B cell (primary cell): ENCODE measurements at regions not wholly inside any gene's neighbourhood (a gene's known extent, or its start where the extent isn't known, plus 50 kb on each side); places are given as distances from the start of the nearest gene placed in this dataset.

Experiments used
- ATAC-seq: fragments of 200-7000 bp; cut with Tn5 transposase; one replicate; pipeline ENCODE4 v1.10.0; 2021; ENCODE audit warnings: low read depth, mild to moderate bottlenecking, moderate number of reproducible peaks, moderate library complexity
- CTCF ChIA-PET: fragments of 350-600 bp; sonication (Branson Sonifier 250); formaldehyde crosslinking; loops from one replicate; lab custom pipeline; 2021; ENCODE audit warnings: antibody characterized with exemption, inconsistent platforms; lab: Charles Lee
- POLR2A ChIA-PET: fragments of 350-600 bp; sonication (Branson Sonifier 250); formaldehyde crosslinking; loops from one replicate; lab custom pipeline; 2021; ENCODE audit warnings: antibody characterized with exemption; lab: Charles Lee
- DNase-seq: peaks from one replicate; pipeline ENCODE4 v3.0.0; 2013
- H2AFZ ChIP-seq: 2 replicates; pipeline ENCODE4 v1.6.1; 2012; ENCODE audit warnings: mild to moderate bottlenecking, low read depth, low read length; ENCODE audit not compliant: insufficient read depth, poor library complexity, severe bottlenecking
- H3K27ac ChIP-seq, 2 donors: 1 replicate in 1 of 2; 2 replicates in 1 of 2; pipeline ENCODE4 v1.5.1; 2012 to 2013; ENCODE audit warnings: low read length in 2 of 2, mild to moderate bottlenecking in 2 of 2, moderate library complexity in 1 of 2
- H3K27me3 ChIP-seq, 4 experiments: fragments of 200-600 bp in 1 of 4; sonication (generic) in 1 of 4; replicated peaks in 1 of 4; 1 replicate in 2 of 4; 2 replicates in 2 of 4; pipeline versions ENCODE4 v1.6.1 to v1.7.0; 2013 to 2016; ENCODE audit warnings: low read length in 3 of 4, mild to moderate bottlenecking in 2 of 4, mixed read lengths in 1 of 4, moderate library complexity in 1 of 4; ENCODE audit not compliant: insufficient read depth in 4 of 4, control insufficient read depth in 3 of 4; ENCODE audit errors: control extremely low read depth in 1 of 4
- H3K36me3 ChIP-seq, 2 experiments: replicated peaks in 1 of 2; 1 replicate in 1 of 2; 2 replicates in 1 of 2; pipeline versions ENCODE4 v1.6.1 to v1.7.1; 2013; ENCODE audit warnings: low read length in 1 of 2; ENCODE audit not compliant: insufficient read depth in 2 of 2, control insufficient read depth in 1 of 2; ENCODE audit errors: control extremely low read depth in 1 of 2, extremely low read depth in 1 of 2
- H3K4me1 ChIP-seq, 2 donors: fragments of 200-600 bp in 1 of 2; sonication (generic) in 1 of 2; 1 replicate in 1 of 2; 2 replicates in 1 of 2; pipeline versions ENCODE4 v1.5.1 to v1.6.1; 2013 to 2017; ENCODE audit warnings: low read length in 2 of 2; ENCODE audit not compliant: control insufficient read depth in 2 of 2, insufficient read depth in 2 of 2
- H3K4me2 ChIP-seq: replicated peaks from 2 replicates; pipeline ENCODE3; 2012; ENCODE audit warnings: mild to moderate bottlenecking, low read depth, low read length; ENCODE audit not compliant: poor library complexity, severe bottlenecking
- H3K4me3 ChIP-seq, 5 experiments: fragments of 200-600 bp in 1 of 5; sonication (generic) in 1 of 5; 1 replicate in 3 of 5; 2 replicates in 2 of 5; pipeline versions ENCODE4 v1.5.1 to v1.7.0; 2011 to 2016; ENCODE audit warnings: low read length in 4 of 5, mild to moderate bottlenecking in 4 of 5, low read depth in 2 of 5, control low read depth in 1 of 5, moderate library complexity in 1 of 5; ENCODE audit not compliant: insufficient read depth in 1 of 5; ENCODE audit errors: control extremely low read depth in 1 of 5, extremely low read depth in 1 of 5
- H3K79me2 ChIP-seq: fragments of 200-600 bp; sonication (generic); one replicate; pipeline ENCODE4 v1.6.0; 2016; ENCODE audit warnings: low read length; ENCODE audit not compliant: control insufficient read depth, insufficient read depth
- H3K9ac ChIP-seq: fragments of 200-600 bp; sonication (generic); 2 replicates; pipeline ENCODE4 v1.6.1; 2017; ENCODE audit warnings: mild to moderate bottlenecking, low read length, moderate library complexity
- H3K9me3 ChIP-seq, 3 donors: one replicate each; pipeline versions ENCODE4 v1.6.1 to v1.7.1; 2013; ENCODE audit warnings: low read length in 2 of 3; ENCODE audit not compliant: control insufficient read depth in 2 of 3, insufficient read depth in 1 of 3; ENCODE audit errors: control extremely low read depth in 1 of 3
- H4K20me1 ChIP-seq: 2 replicates; pipeline ENCODE4 v1.6.0; 2012; ENCODE audit warnings: mild to moderate bottlenecking, low read length; ENCODE audit not compliant: insufficient read depth, control insufficient read depth, poor library complexity, severe bottlenecking
- H3K27ac Mint-ChIP-seq: one replicate; pipeline ENCODE4 v1.8.0; 2021; ENCODE audit warnings: mixed read lengths
- H3K27me3 Mint-ChIP-seq: one replicate; pipeline ENCODE4 v1.8.0; 2021; ENCODE audit warnings: mixed read lengths
- H3K4me1 Mint-ChIP-seq: one replicate; pipeline ENCODE4 v1.8.0; 2021; ENCODE audit warnings: mixed read lengths
- H3K4me3 Mint-ChIP-seq: one replicate; pipeline ENCODE4 v1.8.0; 2021; ENCODE audit warnings: mixed read lengths
- H3K9me3 Mint-ChIP-seq: one replicate; pipeline ENCODE4 v1.8.0; 2022; ENCODE audit warnings: mixed read lengths; ENCODE audit not compliant: insufficient read depth
- CTCF ChIP-seq: fragments of 200-600 bp; IDR thresholded peaks from one replicate; pipeline ENCODE4 v1.8.0; 2022; ENCODE audit warnings: antibody characterized with exemption, mild to moderate bottlenecking
- EZH2 ChIP-seq: IDR thresholded peaks from 2 replicates; pipeline ENCODE4 v1.6.1; 2012; ENCODE audit warnings: borderline replicate concordance, low read depth, mild to moderate bottlenecking, moderate library complexity, low read length; ENCODE audit not compliant: insufficient read depth, poor library complexity, severe bottlenecking
- WGBS: methylation state at CpG from one replicate; pipeline ENCODE4 v1.1.5; 2013; ENCODE audit warnings: missing lambda C conversion rate; ENCODE audit not compliant: insufficient coverage; 5-methylcytosine and 5-hydroxymethylcytosine counted together
- intact Hi-C: fragments of 100-400 bp; cut with micrococcal nuclease; formaldehyde crosslinking; loops from one replicate; pipeline ENCODE4 v1.10.0; 2022

GRCh38 chr3:159273070-159273469 lies 471.2 kb downstream of the MFSD1 start:
- Histone ChIP-seq H3K79me2 (no peaks in the 10 kb centered on the region), H2AFZ (no peak overlapping the region), H3K4me2 (no peak overlapping the region), H3K9me3 (no peaks in the 10 kb centered on the region), H3K36me3 (no peaks in the 10 kb centered on the region), H3K27me3 (no peaks in the 10 kb centered on the region), H3K4me3 (no peak overlapping the region), H3K9ac (no peak overlapping the region), H3K4me1 (no peaks in the 10 kb centered on the region), H3K27ac (no peak overlapping the region), H4K20me1 (no peaks in the 10 kb centered on the region)
- no peak for DNase-seq
- ATAC-seq, result no peak
- intact Hi-C loops, result no loop called here
- TF ChIP-seq CTCF, result no peak
- no peak for TF ChIP-seq EZH2
- no peaks in the 10 kb centered on the region for H3K4me1 Mint-ChIP-seq
- 41% methylated on average over 2 of the region's 5 CpGs for WGBS
- H3K27me3 Mint-ChIP-seq, result peaks cover 3% of the 10 kb centered on the region
- POLR2A ChIA-PET, result no interaction called here
- no peaks in the 10 kb centered on the region for H3K9me3 Mint-ChIP-seq
- no peak overlapping the region for H3K4me3 Mint-ChIP-seq
- CTCF ChIA-PET, result interaction anchor here (1.1 kb wide), 1 partner anchor 13 kb away, joined by 3 read pairs; no protein-coding TSS in a partner anchor
- no peak overlapping the region for H3K27ac Mint-ChIP-seq

- no peak overlapping the region for H3K4me3 Mint-ChIP-seq
- WGBS, result no CpG with 5 or more reads among the region's 6 CpGs
- CTCF ChIA-PET, result no interaction called here
Measured at GRCh38 chr3:159273608-159274007, 471.8 kb downstream of the MFSD1 start.

More at GRCh38 chr3:159273608-159274007, 471.8 kb downstream of the MFSD1 start:
- no peak overlapping the region for H2AFZ ChIP-seq
- ATAC-seq, result no peak
- no peak overlapping the region for H3K4me3 ChIP-seq
- TF ChIP-seq EZH2, result no peak
- TF ChIP-seq CTCF, result no peak
- no peak overlapping the region for H3K27ac ChIP-seq
- POLR2A ChIA-PET, result no interaction called here
- Mint-ChIP-seq H3K9me3 (no peaks in the 10 kb centered on the region), H3K27ac (no peak overlapping the region), H3K27me3 (peaks cover 3% of the 10 kb centered on the region), H3K4me1 (no peaks in the 10 kb centered on the region)
- no peaks in the 10 kb centered on the region for H3K9me3 ChIP-seq
- no peak overlapping the region for H3K9ac ChIP-seq
- H3K27me3 ChIP-seq, result no peaks in the 10 kb centered on the region
- no peak for DNase-seq
- H3K79me2 ChIP-seq, result no peaks in the 10 kb centered on the region
- H3K36me3 ChIP-seq, result no peaks in the 10 kb centered on the region
- H3K4me2 ChIP-seq, result no peak overlapping the region
- no peaks in the 10 kb centered on the region for H3K4me1 ChIP-seq
- no peaks in the 10 kb centered on the region for H4K20me1 ChIP-seq
- intact Hi-C loops, result no loop called here
